GM23338 (cell line): ENCODE measurements at regions not wholly inside any gene's neighbourhood (a gene's known extent, or its start where the extent isn't known, plus 50 kb on each side); places are given as distances from the start of the nearest gene placed in this dataset.

Experiments
- ATAC-seq: fragments of 200-7000 bp; cut with Tn5 transposase; 3 replicates; pipeline ENCODE4 v1.9.1; 2020
- DNase-seq: peaks from one replicate; pipeline ENCODE4 v3.0.0-alpha.2; 2015; ENCODE audit warnings: low spot score
- H2AFZ ChIP-seq: fragments of 200-600 bp; sonication (generic); 2 replicates; pipeline ENCODE4 v1.8.0; 2016; ENCODE audit warnings: antibody characterized with exemption, mild to moderate bottlenecking, moderate library complexity
- H3F3A ChIP-seq: fragments of 200-600 bp; sonication (generic); replicated peaks from 2 replicates; pipeline ENCODE4 v1.8.0; 2017; ENCODE audit warnings: antibody characterized with exemption, mixed run types, low read depth
- H3K27ac ChIP-seq: fragments of 200-600 bp; sonication (generic); 2 replicates; pipeline ENCODE4 v1.6.1; 2016; ENCODE audit warnings: low read depth
- H3K27me3 ChIP-seq: fragments of 200-600 bp; sonication (generic); 2 replicates; pipeline ENCODE4 v1.8.0; 2016; ENCODE audit warnings: mild to moderate bottlenecking, mixed run types, moderate library complexity; ENCODE audit not compliant: insufficient read depth
- H3K36me3 ChIP-seq: fragments of 200-600 bp; sonication (generic); 2 replicates; pipeline ENCODE4 v1.8.0; 2016; ENCODE audit warnings: mild to moderate bottlenecking; ENCODE audit not compliant: insufficient read depth
- H3K4me1 ChIP-seq: fragments of 200-600 bp; sonication (generic); 2 replicates; pipeline ENCODE4 v1.8.0; 2016; ENCODE audit warnings: mild to moderate bottlenecking, moderate library complexity; ENCODE audit not compliant: insufficient read depth
- H3K4me2 ChIP-seq: fragments of 200-600 bp; sonication (generic); 2 replicates; pipeline ENCODE4 v1.7.1; 2017; ENCODE audit warnings: mixed run types
- H3K4me3 ChIP-seq: fragments of 200-600 bp; sonication (generic); 2 replicates; pipeline ENCODE4 v1.6.1; 2016; ENCODE audit warnings: mixed run types
- H3K79me2 ChIP-seq: fragments of 200-600 bp; sonication (generic); replicated peaks from 2 replicates; pipeline ENCODE4 v1.8.0; 2017; ENCODE audit warnings: mild to moderate bottlenecking; ENCODE audit not compliant: insufficient read depth
- H3K9me2 ChIP-seq: fragments of 200-600 bp; sonication (generic); 2 replicates; pipeline ENCODE4 v1.8.0; 2017; ENCODE audit not compliant: insufficient read depth
- H4K20me1 ChIP-seq: fragments of 200-600 bp; sonication (generic); replicated peaks from 2 replicates; pipeline ENCODE4 v1.8.0; 2017; ENCODE audit warnings: mild to moderate bottlenecking; ENCODE audit not compliant: insufficient read depth
- H3K27ac Mint-ChIP-seq: 2 replicates; pipeline ENCODE4 v1.8.0; 2020; ENCODE audit warnings: inconsistent platforms, mild to moderate bottlenecking, moderate library complexity, mixed read lengths
- H3K27me3 Mint-ChIP-seq: 3 replicates; pipeline ENCODE4 v1.8.0; 2022; ENCODE audit warnings: low read depth, mild to moderate bottlenecking, moderate library complexity, mixed read lengths, inconsistent platforms; ENCODE audit not compliant: insufficient read depth, poor library complexity
- H3K36me3 Mint-ChIP-seq: 3 replicates; pipeline ENCODE4 v1.8.0; 2021; ENCODE audit warnings: low read depth, mild to moderate bottlenecking, inconsistent platforms, moderate library complexity, mixed read lengths
- H3K4me1 Mint-ChIP-seq: 3 replicates; pipeline ENCODE4 v1.8.0; 2020; ENCODE audit warnings: mild to moderate bottlenecking, inconsistent platforms, mixed read lengths
- H3K4me3 Mint-ChIP-seq: 3 replicates; pipeline ENCODE4 v1.8.0; 2021; ENCODE audit warnings: moderate library complexity, mild to moderate bottlenecking, inconsistent platforms, mixed read lengths
- H3K9me3 Mint-ChIP-seq: 3 replicates; pipeline ENCODE4 v1.8.0; 2020; ENCODE audit warnings: moderate library complexity, mild to moderate bottlenecking, inconsistent platforms, mixed read lengths
- CREB1 ChIP-seq: fragments of 250-450 bp; sonication (Bioruptor Pico); IDR thresholded peaks from 2 replicates; pipeline ENCODE4 v1.5.0; 2020; ENCODE audit warnings: low read depth, mild to moderate bottlenecking, moderate library complexity
- EZH2phosphoT487 ChIP-seq: fragments of 200-600 bp; sonication (generic); IDR thresholded peaks from one replicate; pipeline ENCODE4 v1.8.1; 2018; ENCODE audit warnings: antibody characterized with exemption; ENCODE audit not compliant: unreplicated experiment
- NANOG ChIP-seq: IDR thresholded peaks from 2 replicates; pipeline ENCODE4 v1.6.1; 2016; ENCODE audit warnings: antibody characterized with exemption, borderline replicate concordance
- ZNF114 ChIP-seq: fragments of 250-450 bp; sonication (Bioruptor Pico); IDR thresholded peaks from 2 replicates; pipeline ENCODE4 v1.5.0; 2020; ENCODE audit warnings: mild to moderate bottlenecking, moderate library complexity
- TF ChIP-seq, protein P1 (sequence below): fragments of 250-450 bp; sonication (Bioruptor Pico); IDR thresholded peaks from 2 replicates; pipeline ENCODE4 v1.5.0; 2020; ENCODE audit warnings: mild to moderate bottlenecking, moderate library complexity
- TF ChIP-seq, protein P2 (sequence below), 2 experiments: fragments of 200-600 bp in 1 of 2; sonication (generic) in 1 of 2; conservative IDR thresholded peaks; 2 replicates each; pipeline versions ENCODE4 v1.5.1 to v1.6.1; 2016 to 2017; ENCODE audit warnings: antibody characterized with exemption in 2 of 2, low read depth in 2 of 2, mild to moderate bottlenecking in 2 of 2, moderate library complexity in 1 of 2

DNA sequence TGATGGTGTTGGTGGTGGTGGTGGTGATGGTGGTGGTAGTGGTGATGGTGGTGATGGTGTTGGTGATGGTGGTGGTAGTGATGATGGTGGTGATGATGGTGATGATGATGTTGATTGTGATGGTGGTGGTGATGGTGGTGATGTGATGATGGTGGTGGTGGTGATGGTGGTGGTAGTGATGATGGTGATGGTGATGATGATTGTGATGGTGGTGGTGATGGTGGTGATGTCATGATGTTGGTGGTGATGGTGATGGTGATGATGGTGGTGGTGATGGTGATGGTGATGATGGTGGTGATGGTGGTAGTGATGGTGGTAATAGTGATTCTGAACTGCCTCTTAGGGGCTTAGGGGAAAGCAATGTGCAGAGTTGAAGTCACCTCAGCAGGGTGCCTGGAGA is 760.7 kb downstream of the GALR1 start (continued):
- TF ChIP-seq, protein P1, sequence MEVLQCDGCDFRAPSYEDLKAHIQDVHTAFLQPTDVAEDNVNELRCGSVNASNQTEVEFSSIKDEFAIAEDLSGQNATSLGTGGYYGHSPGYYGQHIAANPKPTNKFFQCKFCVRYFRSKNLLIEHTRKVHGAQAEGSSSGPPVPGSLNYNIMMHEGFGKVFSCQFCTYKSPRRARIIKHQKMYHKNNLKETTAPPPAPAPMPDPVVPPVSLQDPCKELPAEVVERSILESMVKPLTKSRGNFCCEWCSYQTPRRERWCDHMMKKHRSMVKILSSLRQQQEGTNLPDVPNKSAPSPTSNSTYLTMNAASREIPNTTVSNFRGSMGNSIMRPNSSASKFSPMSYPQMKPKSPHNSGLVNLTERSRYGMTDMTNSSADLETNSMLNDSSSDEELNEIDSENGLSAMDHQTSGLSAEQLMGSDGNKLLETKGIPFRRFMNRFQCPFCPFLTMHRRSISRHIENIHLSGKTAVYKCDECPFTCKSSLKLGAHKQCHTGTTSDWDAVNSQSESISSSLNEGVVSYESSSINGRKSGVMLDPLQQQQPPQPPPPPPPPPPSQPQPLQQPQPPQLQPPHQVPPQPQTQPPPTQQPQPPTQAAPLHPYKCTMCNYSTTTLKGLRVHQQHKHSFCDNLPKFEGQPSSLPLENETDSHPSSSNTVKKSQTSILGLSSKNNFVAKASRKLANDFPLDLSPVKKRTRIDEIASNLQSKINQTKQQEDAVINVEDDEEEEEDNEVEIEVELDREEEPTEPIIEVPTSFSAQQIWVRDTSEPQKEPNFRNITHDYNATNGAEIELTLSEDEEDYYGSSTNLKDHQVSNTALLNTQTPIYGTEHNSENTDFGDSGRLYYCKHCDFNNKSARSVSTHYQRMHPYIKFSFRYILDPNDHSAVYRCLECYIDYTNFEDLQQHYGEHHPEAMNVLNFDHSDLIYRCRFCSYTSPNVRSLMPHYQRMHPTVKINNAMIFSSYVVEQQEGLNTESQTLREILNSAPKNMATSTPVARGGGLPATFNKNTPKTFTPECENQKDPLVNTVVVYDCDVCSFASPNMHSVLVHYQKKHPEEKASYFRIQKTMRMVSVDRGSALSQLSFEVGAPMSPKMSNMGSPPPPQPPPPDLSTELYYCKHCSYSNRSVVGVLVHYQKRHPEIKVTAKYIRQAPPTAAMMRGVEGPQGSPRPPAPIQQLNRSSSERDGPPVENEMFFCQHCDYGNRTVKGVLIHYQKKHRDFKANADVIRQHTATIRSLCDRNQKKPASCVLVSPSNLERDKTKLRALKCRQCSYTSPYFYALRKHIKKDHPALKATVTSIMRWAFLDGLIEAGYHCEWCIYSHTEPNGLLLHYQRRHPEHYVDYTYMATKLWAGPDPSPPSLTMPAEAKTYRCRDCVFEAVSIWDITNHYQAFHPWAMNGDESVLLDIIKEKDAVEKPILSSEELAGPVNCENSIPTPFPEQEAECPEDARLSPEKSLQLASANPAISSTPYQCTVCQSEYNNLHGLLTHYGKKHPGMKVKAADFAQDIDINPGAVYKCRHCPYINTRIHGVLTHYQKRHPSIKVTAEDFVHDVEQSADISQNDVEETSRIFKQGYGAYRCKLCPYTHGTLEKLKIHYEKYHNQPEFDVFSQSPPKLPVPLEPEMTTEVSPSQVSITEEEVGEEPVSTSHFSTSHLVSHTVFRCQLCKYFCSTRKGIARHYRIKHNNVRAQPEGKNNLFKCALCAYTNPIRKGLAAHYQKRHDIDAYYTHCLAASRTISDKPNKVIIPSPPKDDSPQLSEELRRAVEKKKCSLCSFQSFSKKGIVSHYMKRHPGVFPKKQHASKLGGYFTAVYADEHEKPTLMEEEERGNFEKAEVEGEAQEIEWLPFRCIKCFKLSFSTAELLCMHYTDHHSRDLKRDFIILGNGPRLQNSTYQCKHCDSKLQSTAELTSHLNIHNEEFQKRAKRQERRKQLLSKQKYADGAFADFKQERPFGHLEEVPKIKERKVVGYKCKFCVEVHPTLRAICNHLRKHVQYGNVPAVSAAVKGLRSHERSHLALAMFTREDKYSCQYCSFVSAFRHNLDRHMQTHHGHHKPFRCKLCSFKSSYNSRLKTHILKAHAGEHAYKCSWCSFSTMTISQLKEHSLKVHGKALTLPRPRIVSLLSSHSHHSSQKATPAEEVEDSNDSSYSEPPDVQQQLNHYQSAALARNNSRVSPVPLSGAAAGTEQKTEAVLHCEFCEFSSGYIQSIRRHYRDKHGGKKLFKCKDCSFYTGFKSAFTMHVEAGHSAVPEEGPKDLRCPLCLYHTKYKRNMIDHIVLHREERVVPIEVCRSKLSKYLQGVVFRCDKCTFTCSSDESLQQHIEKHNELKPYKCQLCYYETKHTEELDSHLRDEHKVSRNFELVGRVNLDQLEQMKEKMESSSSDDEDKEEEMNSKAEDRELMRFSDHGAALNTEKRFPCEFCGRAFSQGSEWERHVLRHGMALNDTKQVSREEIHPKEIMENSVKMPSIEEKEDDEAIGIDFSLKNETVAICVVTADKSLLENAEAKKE (CRISPR knock-in tag): no peak

DNA sequence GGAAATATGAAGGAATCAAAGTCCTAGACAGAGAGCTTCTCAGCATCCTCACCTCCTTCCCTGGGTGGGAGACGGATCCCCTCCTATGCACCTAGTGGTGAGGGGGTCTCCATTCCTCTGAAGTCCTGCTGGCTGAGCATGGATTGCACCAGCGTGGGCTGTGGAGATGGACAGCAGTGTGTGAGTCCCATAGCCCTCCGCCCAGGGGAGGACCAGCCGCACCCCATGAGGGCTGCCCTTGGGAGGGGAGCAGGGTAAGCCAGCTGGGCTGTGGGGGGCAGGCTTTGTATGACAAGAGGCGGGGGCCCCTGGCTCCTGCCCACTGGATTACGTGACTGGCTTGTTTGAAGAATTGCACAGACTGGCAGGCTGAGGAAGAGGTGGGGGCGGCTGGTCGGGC is 768.2 kb downstream of the GALR1 start:
- Mint-ChIP-seq H3K27ac (no peak overlapping the region), H3K4me3 (no peak overlapping the region)

DNA sequence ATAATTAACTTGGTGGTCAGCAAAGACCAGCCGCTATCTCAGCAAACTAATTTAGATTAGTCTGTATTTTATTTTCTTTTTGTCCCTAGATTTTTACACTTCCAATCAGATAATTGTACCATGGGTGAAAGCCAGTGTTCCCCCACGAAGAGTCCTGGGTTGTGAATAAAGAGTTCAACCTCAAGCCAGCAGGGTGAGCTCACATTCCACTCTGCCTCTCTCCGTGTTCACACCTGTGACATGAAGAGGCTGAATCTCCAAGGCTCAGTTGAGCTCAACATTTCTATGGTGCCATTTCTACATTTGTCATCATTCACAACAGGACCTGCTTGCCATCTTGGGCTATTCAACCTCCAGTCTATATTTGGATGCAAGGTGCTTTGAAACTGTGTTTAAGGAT is 771.5 kb downstream of the GALR1 start:
- DNase-seq: no peak
- H3K4me3 ChIP-seq: no peak overlapping the region
- H3K4me3 Mint-ChIP-seq: no peak overlapping the region
- no peaks in the 10 kb centered on the region for H3F3A ChIP-seq
- peaks cover 88% of the 10 kb centered on the region for H3K9me3 Mint-ChIP-seq
- peaks cover 3% of the 10 kb centered on the region for H3K27me3 Mint-ChIP-seq
- no peaks in the 10 kb centered on the region for H4K20me1 ChIP-seq
- no peaks in the 10 kb centered on the region for H3K79me2 ChIP-seq
- H3K27me3 ChIP-seq: no peaks in the 10 kb centered on the region
- H3K9me2 ChIP-seq: no peaks in the 10 kb centered on the region
- no peaks in the 10 kb centered on the region for H3K4me1 Mint-ChIP-seq
- H3K4me1 ChIP-seq: no peaks in the 10 kb centered on the region
- no peak overlapping the region for H2AFZ ChIP-seq
- no peak overlapping the region for H3K4me2 ChIP-seq
- no peak for ATAC-seq
- no peak overlapping the region for H3K27ac ChIP-seq
- TF ChIP-seq, protein P2, sequence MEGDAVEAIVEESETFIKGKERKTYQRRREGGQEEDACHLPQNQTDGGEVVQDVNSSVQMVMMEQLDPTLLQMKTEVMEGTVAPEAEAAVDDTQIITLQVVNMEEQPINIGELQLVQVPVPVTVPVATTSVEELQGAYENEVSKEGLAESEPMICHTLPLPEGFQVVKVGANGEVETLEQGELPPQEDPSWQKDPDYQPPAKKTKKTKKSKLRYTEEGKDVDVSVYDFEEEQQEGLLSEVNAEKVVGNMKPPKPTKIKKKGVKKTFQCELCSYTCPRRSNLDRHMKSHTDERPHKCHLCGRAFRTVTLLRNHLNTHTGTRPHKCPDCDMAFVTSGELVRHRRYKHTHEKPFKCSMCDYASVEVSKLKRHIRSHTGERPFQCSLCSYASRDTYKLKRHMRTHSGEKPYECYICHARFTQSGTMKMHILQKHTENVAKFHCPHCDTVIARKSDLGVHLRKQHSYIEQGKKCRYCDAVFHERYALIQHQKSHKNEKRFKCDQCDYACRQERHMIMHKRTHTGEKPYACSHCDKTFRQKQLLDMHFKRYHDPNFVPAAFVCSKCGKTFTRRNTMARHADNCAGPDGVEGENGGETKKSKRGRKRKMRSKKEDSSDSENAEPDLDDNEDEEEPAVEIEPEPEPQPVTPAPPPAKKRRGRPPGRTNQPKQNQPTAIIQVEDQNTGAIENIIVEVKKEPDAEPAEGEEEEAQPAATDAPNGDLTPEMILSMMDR (conservative IDR thresholded peaks at IDR 0.05; ENCODE audit: low read depth in 2 of 2): 0 out of 4 replicates have a peak, but pooled peaks of 1 of the 2 experiments have one; percentile 13
- no peak for TF ChIP-seq NANOG
- H3K36me3 Mint-ChIP-seq: peaks cover 24% of the 10 kb centered on the region
- H3K36me3 ChIP-seq: peaks cover 3% of the 10 kb centered on the region; the same call in 1 of the 2 replicates
- no peak overlapping the region for H3K27ac Mint-ChIP-seq

More for the DNA sequence above, 768.2 kb downstream of the GALR1 start:
- Histone ChIP-seq H3K79me2 (no peaks in the 10 kb centered on the region), H3K27me3 (no peaks in the 10 kb centered on the region), H3K27ac (no peak overlapping the region), H3K4me1 (no peaks in the 10 kb centered on the region), H3K9me2 (no peaks in the 10 kb centered on the region), H3K36me3 (peaks cover 3% of the 10 kb centered on the region; the same call in 1 of the 2 replicates), H2AFZ (no peak overlapping the region), H4K20me1 (no peaks in the 10 kb centered on the region), H3K4me2 (no peak overlapping the region), H3K4me3 (no peak overlapping the region), H3F3A (no peaks in the 10 kb centered on the region)
- H3K27me3 Mint-ChIP-seq: peaks cover 3% of the 10 kb centered on the region
- no peak for DNase-seq
- peaks cover 93% of the 10 kb centered on the region for H3K9me3 Mint-ChIP-seq
- H3K36me3 Mint-ChIP-seq: peaks cover 31% of the 10 kb centered on the region
- no peak for ATAC-seq
- no peaks in the 10 kb centered on the region for H3K4me1 Mint-ChIP-seq
- no peak for TF ChIP-seq ZNF114 (CRISPR knock-in tag)
- TF ChIP-seq CREB1: no peak
- no peak for TF ChIP-seq EZH2phosphoT487
